GM12878 (cell line): ENCODE measurements at regions not wholly inside any gene's neighbourhood (a gene's known extent, or its start where the extent isn't known, plus 50 kb on each side); places are given as distances from the start of the nearest gene placed in this dataset.

Source experiments
- CHD2 ChIP-seq: IDR thresholded peaks from 2 replicates; pipeline ENCODE4 v1.6.1; 2011; ENCODE audit warnings: low read depth, low read length, improper control_type of control experiment, borderline replicate concordance
- EP300 ChIP-seq, 2 experiments: fragments of 150-350 bp in 1 of 2; IDR thresholded peaks; 2 replicates each; pipeline ENCODE4 v1.6.1; 2011 to 2012; ENCODE audit warnings: low read depth in 2 of 2, low read length in 2 of 2, borderline replicate concordance in 1 of 2, improper control_type of control experiment in 1 of 2, inconsistent platforms in 1 of 2; ENCODE audit not compliant: control insufficient read depth in 1 of 2
- EZH2 ChIP-seq: IDR thresholded peaks from 2 replicates; pipeline ENCODE4 v1.6.1; 2012; ENCODE audit warnings: low read depth, mild to moderate bottlenecking, control low read depth, inconsistent platforms, low read length, borderline replicate concordance; ENCODE audit not compliant: control insufficient read depth
- MYC ChIP-seq: IDR thresholded peaks from 2 replicates; pipeline ENCODE4 v1.6.1; 2011; ENCODE audit warnings: mild to moderate bottlenecking, low read length, moderate library complexity, inconsistent platforms; ENCODE audit not compliant: insufficient read depth, insufficient replicate concordance, insufficient read length, severe bottlenecking
- RAD21 ChIP-seq: IDR thresholded peaks from 2 replicates; pipeline ENCODE4 v1.6.1; 2011; ENCODE audit warnings: mild to moderate bottlenecking, low read depth, low read length, moderate library complexity; ENCODE audit not compliant: insufficient read depth
- RB1 ChIP-seq: fragments of 450-650 bp; formaldehyde crosslinking; IDR thresholded peaks from 2 replicates; pipeline ENCODE4 v1.6.1; 2017; ENCODE audit warnings: mild to moderate bottlenecking, borderline replicate concordance
- SMC3 ChIP-seq: IDR thresholded peaks from 2 replicates; pipeline ENCODE4 v1.6.1; 2011; ENCODE audit warnings: low read length, improper control_type of control experiment, borderline replicate concordance
- SP1 ChIP-seq: IDR thresholded peaks from one replicate; pipeline ENCODE4 v1.6.1; 2011; ENCODE audit warnings: low read depth, low read length
- TF ChIP-seq, protein P1 (sequence below): IDR thresholded peaks from 2 replicates; pipeline ENCODE4 v1.6.1; 2011; ENCODE audit warnings: mild to moderate bottlenecking, low read depth, low read length, moderate library complexity; ENCODE audit not compliant: insufficient replicate concordance
- TF ChIP-seq, protein P2 (sequence below), 3 experiments: IDR thresholded peaks in 2 of 3; conservative IDR thresholded peaks in 1 of 3; 2 replicates each; pipeline ENCODE4 v1.5.1; 2011; ENCODE audit warnings: low read depth in 3 of 3, low read length in 3 of 3, mild to moderate bottlenecking in 3 of 3, control low read depth in 2 of 3, moderate library complexity in 2 of 3, inconsistent platforms in 1 of 3, mixed read lengths in 1 of 3; ENCODE audit not compliant: control insufficient read depth in 2 of 3, insufficient read depth in 1 of 3; ENCODE audit errors: extremely low read depth in 1 of 3
- TF ChIP-seq, protein P3 (sequence below): IDR thresholded peaks from 2 replicates; pipeline ENCODE4 v1.6.1; 2011; ENCODE audit warnings: low read depth, low read length, improper control_type of control experiment, borderline replicate concordance
- TF ChIP-seq, protein P4 (sequence below): IDR thresholded peaks from 2 replicates; pipeline ENCODE4 v1.6.1; 2012; ENCODE audit warnings: low read depth, low read length, improper control_type of control experiment

DNA sequence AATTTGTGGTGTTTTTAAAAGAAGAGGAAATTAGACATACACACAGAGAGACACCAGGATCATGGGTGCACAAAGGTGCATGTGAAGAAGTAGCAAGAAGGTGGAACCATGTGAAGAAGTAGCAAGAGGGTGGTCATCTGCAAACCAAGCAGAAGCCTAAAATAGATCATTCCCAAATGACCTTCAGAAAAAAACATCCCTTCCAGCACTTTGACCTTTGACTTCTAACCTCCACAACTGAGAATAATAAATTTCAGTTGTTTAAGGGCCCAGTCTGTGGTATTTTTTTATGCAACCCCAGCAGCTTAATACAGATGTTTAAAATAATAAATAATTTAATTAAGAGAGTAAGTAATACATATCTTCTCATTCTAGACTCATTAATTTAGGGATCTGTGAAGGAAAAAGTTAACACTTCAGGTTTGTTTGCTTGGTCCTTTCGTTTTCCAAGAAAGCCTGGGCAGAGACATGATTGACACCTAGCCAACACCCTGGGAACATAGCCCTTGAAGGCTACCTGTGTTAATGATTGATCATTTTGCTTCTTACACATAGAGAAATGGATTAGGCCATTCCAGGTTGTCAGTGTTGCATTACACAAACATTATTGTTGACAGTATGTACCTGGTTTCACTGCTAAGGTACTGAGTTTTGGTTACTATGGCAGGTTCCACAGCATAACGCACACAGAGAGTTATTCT lies 1331.2 kb upstream of the GBE1 start:
- TF ChIP-seq RB1 (no peak), EZH2 (no peak), MYC (no peak), SP1 (no peak), CHD2 (no peak), EP300 (IDR thresholded peaks at IDR 0.05; ENCODE audit: borderline replicate concordance in 1 of 2, control insufficient read depth in 1 of 2, low read depth in 2 of 2, low read length in 2 of 2) (no peak), RAD21 (no peak), SMC3 (no peak)
- TF ChIP-seq, protein P1, sequence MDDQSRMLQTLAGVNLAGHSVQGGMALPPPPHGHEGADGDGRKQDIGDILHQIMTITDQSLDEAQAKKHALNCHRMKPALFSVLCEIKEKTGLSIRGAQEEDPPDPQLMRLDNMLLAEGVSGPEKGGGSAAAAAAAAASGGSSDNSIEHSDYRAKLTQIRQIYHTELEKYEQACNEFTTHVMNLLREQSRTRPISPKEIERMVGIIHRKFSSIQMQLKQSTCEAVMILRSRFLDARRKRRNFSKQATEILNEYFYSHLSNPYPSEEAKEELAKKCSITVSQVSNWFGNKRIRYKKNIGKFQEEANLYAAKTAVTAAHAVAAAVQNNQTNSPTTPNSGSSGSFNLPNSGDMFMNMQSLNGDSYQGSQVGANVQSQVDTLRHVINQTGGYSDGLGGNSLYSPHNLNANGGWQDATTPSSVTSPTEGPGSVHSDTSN, result no peak
- TF ChIP-seq, protein P2, sequence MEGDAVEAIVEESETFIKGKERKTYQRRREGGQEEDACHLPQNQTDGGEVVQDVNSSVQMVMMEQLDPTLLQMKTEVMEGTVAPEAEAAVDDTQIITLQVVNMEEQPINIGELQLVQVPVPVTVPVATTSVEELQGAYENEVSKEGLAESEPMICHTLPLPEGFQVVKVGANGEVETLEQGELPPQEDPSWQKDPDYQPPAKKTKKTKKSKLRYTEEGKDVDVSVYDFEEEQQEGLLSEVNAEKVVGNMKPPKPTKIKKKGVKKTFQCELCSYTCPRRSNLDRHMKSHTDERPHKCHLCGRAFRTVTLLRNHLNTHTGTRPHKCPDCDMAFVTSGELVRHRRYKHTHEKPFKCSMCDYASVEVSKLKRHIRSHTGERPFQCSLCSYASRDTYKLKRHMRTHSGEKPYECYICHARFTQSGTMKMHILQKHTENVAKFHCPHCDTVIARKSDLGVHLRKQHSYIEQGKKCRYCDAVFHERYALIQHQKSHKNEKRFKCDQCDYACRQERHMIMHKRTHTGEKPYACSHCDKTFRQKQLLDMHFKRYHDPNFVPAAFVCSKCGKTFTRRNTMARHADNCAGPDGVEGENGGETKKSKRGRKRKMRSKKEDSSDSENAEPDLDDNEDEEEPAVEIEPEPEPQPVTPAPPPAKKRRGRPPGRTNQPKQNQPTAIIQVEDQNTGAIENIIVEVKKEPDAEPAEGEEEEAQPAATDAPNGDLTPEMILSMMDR (IDR thresholded peaks at IDR 0.05 in 2 of 3, conservative IDR thresholded peaks at IDR 0.05 in 1 of 3; ENCODE audit: control insufficient read depth in 2 of 3, extremely low read depth in 1 of 3, insufficient read depth in 1 of 3, low read depth in 3 of 3, low read length in 3 of 3), result no peak
- TF ChIP-seq, protein P3, sequence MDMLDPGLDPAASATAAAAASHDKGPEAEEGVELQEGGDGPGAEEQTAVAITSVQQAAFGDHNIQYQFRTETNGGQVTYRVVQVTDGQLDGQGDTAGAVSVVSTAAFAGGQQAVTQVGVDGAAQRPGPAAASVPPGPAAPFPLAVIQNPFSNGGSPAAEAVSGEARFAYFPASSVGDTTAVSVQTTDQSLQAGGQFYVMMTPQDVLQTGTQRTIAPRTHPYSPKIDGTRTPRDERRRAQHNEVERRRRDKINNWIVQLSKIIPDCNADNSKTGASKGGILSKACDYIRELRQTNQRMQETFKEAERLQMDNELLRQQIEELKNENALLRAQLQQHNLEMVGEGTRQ, result no peak
- TF ChIP-seq, protein P4, sequence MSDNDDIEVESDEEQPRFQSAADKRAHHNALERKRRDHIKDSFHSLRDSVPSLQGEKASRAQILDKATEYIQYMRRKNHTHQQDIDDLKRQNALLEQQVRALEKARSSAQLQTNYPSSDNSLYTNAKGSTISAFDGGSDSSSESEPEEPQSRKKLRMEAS, result no peak
